Gastroesophageal sphincter (tissue), 3 donors: ENCODE measurements at regions not wholly inside any gene's neighbourhood (a gene's known extent, or its start where the extent isn't known, plus 50 kb on each side); places are given as distances from the start of the nearest gene placed in this dataset.

Source experiments
- CTCF ChIP-seq, 4 experiments: fragments of 200-600 bp in 2 of 4; fragments of 450-650 bp in 2 of 4; sonication (generic) in 1 of 4; IDR thresholded peaks; one replicate each; pipeline ENCODE4 v1.5.1; 2017 to 2019; ENCODE audit warnings: antibody characterized with exemption in 4 of 4, mild to moderate bottlenecking in 2 of 4, moderate library complexity in 2 of 4
- EP300 ChIP-seq: sonication (generic); formaldehyde crosslinking; IDR thresholded peaks from one replicate; pipeline ENCODE4 v1.6.1; 2017; ENCODE audit warnings: antibody characterized with exemption, mild to moderate bottlenecking
- POLR2A ChIP-seq, 2 donors: fragments of 450-650 bp; IDR thresholded peaks; one replicate each; pipeline ENCODE4 v1.6.1; 2017; ENCODE audit warnings: antibody characterized with exemption in 2 of 2, mild to moderate bottlenecking in 2 of 2, moderate library complexity in 1 of 2
- POLR2AphosphoS5 ChIP-seq: sonication (generic); formaldehyde crosslinking; IDR thresholded peaks from one replicate; pipeline ENCODE4 v1.6.1; 2017; ENCODE audit warnings: antibody characterized with exemption

DNA sequence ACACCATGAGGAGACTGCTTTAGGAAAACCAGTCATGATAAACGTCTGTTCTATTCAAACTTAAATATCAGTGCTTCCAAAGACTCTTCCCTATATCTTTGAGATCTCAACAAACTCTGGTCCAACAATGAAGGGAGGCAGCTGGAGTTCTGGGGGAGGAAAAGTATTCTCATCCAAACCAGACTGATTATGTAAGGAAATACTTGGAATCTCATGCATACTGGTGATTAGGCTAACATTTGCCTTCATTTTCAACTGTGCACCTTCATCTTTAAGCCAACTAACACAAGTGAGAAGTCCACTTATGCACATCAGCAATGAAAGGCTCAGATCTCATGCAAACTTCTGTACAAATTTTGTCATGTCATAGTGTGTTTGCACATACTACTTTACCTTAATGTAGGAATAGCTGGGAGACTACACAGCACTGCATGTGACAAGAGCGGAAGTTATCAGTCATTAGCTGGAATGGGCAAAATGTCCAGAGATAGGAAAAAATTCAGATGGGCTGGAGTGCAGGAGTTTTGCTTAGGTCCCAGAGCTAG lies 67.5 kb upstream of the STK17B start:
- TF ChIP-seq EP300: no peak
- TF ChIP-seq CTCF (IDR thresholded peaks at IDR 0.05): no peak
- no peak for TF ChIP-seq POLR2AphosphoS5
- TF ChIP-seq POLR2A (IDR thresholded peaks at IDR 0.05): no peak
